ENCODE measurements at regions not wholly inside any gene's neighbourhood (a gene's known extent, or its start where the extent isn't known, plus 50 kb on each side); places are given as distances from the start of the nearest gene placed in this dataset.

DNA sequence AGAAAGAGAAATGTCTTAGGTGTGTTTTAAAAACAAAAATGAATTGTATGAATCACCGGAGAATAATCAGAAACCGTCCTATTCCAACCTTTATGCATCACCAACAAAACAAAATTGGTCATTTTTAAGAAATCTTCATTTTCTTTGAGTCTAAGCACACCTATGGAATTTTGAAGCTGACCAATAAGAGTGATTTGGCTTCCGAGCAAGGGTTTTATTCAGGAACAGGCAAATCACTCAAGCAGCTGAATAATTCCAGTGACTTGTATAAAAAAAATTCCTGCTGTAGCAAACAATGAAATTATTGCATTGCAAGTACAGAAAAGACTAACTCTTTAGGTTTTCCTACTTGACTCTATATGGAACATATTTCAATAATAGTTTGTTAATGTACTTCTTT is 83.8 kb upstream of the FNDC3B start:
- TF ChIP-seq, protein P1, sequence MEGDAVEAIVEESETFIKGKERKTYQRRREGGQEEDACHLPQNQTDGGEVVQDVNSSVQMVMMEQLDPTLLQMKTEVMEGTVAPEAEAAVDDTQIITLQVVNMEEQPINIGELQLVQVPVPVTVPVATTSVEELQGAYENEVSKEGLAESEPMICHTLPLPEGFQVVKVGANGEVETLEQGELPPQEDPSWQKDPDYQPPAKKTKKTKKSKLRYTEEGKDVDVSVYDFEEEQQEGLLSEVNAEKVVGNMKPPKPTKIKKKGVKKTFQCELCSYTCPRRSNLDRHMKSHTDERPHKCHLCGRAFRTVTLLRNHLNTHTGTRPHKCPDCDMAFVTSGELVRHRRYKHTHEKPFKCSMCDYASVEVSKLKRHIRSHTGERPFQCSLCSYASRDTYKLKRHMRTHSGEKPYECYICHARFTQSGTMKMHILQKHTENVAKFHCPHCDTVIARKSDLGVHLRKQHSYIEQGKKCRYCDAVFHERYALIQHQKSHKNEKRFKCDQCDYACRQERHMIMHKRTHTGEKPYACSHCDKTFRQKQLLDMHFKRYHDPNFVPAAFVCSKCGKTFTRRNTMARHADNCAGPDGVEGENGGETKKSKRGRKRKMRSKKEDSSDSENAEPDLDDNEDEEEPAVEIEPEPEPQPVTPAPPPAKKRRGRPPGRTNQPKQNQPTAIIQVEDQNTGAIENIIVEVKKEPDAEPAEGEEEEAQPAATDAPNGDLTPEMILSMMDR (IDR thresholded peaks at IDR 0.05; ENCODE audit: low read depth, low read length, missing input control): no peak
- TF ChIP-seq, protein P2, sequence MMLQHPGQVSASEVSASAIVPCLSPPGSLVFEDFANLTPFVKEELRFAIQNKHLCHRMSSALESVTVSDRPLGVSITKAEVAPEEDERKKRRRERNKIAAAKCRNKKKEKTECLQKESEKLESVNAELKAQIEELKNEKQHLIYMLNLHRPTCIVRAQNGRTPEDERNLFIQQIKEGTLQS (IDR thresholded peaks at IDR 0.05): no peak
- TF ChIP-seq JUND (IDR thresholded peaks at IDR 0.05): no peak
- no peak for TF ChIP-seq SP1 (IDR thresholded peaks at IDR 0.05)
- TF ChIP-seq, protein P3, sequence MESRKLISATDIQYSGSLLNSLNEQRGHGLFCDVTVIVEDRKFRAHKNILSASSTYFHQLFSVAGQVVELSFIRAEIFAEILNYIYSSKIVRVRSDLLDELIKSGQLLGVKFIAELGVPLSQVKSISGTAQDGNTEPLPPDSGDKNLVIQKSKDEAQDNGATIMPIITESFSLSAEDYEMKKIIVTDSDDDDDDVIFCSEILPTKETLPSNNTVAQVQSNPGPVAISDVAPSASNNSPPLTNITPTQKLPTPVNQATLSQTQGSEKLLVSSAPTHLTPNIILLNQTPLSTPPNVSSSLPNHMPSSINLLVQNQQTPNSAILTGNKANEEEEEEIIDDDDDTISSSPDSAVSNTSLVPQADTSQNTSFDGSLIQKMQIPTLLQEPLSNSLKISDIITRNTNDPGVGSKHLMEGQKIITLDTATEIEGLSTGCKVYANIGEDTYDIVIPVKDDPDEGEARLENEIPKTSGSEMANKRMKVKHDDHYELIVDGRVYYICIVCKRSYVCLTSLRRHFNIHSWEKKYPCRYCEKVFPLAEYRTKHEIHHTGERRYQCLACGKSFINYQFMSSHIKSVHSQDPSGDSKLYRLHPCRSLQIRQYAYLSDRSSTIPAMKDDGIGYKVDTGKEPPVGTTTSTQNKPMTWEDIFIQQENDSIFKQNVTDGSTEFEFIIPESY (IDR thresholded peaks at IDR 0.05): no peak
- TF ChIP-seq YY1 (IDR thresholded peaks at IDR 0.05): no peak
- TF ChIP-seq FOXA1 (IDR thresholded peaks at IDR 0.05): no peak
- TF ChIP-seq GABPA (IDR thresholded peaks at IDR 0.05 in 1 of 2, conservative IDR thresholded peaks at IDR 0.05 in 1 of 2): no peak
- TF ChIP-seq, protein P4, sequence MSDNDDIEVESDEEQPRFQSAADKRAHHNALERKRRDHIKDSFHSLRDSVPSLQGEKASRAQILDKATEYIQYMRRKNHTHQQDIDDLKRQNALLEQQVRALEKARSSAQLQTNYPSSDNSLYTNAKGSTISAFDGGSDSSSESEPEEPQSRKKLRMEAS (IDR thresholded peaks at IDR 0.05): no peak
- TF ChIP-seq, protein P5, sequence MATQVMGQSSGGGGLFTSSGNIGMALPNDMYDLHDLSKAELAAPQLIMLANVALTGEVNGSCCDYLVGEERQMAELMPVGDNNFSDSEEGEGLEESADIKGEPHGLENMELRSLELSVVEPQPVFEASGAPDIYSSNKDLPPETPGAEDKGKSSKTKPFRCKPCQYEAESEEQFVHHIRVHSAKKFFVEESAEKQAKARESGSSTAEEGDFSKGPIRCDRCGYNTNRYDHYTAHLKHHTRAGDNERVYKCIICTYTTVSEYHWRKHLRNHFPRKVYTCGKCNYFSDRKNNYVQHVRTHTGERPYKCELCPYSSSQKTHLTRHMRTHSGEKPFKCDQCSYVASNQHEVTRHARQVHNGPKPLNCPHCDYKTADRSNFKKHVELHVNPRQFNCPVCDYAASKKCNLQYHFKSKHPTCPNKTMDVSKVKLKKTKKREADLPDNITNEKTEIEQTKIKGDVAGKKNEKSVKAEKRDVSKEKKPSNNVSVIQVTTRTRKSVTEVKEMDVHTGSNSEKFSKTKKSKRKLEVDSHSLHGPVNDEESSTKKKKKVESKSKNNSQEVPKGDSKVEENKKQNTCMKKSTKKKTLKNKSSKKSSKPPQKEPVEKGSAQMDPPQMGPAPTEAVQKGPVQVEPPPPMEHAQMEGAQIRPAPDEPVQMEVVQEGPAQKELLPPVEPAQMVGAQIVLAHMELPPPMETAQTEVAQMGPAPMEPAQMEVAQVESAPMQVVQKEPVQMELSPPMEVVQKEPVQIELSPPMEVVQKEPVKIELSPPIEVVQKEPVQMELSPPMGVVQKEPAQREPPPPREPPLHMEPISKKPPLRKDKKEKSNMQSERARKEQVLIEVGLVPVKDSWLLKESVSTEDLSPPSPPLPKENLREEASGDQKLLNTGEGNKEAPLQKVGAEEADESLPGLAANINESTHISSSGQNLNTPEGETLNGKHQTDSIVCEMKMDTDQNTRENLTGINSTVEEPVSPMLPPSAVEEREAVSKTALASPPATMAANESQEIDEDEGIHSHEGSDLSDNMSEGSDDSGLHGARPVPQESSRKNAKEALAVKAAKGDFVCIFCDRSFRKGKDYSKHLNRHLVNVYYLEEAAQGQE (IDR thresholded peaks at IDR 0.05): no peak
- no peak for TF ChIP-seq RAD21 (IDR thresholded peaks at IDR 0.05)
- TF ChIP-seq RXRA (IDR thresholded peaks at IDR 0.05): no peak
